Suppressor macrophage treated with lipopolysaccharide for 1 hour (primary cell): ENCODE measurements at regions not wholly inside any gene's neighbourhood (a gene's known extent, or its start where the extent isn't known, plus 50 kb on each side); places are given as distances from the start of the nearest gene placed in this dataset.

ENCODE experiments used
- DNase-seq, 3 donors: peaks; one replicate each; pipeline ENCODE4 v3.0.0-alpha.2; 2020 to 2022

DNA sequence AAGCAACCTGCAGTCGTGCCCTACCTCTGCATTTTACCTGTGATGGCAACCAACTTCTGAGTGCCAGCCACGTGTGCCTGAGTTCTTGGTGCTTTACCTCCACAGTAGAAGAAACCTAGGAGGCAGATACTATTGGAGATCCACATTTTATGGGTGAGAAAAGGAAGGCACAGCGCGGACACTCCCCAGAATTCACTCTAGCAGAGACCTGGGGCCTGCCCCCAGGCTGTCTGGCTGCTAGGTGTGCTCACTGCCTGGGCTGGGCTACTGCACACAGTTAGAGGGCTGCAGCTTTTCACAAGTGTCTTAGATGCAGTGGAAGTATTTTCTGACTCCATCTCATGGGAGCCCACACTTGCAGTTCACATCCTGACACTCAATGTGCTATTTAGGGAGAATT, 598.8 kb upstream of the ADAMTS16 start:
- DNase-seq: no peak

GRCh38 chr5:4542145-4542778, 597.9 kb upstream of the ADAMTS16 start:
- no peak for DNase-seq

- no peak for DNase-seq
These were observed 596.0 kb upstream of the ADAMTS16 start for GRCh38 chr5:4544049-4544670.

GRCh38 chr5:4547547-4547946, 592.6 kb upstream of the ADAMTS16 start:
- DNase-seq: no peak

GRCh38 chr5:4548341-4548740, 591.8 kb upstream of the ADAMTS16 start:
- DNase-seq: no peak

GRCh38 chr5:4549351-4549750, 590.8 kb upstream of the ADAMTS16 start:
- no peak for DNase-seq

DNA sequence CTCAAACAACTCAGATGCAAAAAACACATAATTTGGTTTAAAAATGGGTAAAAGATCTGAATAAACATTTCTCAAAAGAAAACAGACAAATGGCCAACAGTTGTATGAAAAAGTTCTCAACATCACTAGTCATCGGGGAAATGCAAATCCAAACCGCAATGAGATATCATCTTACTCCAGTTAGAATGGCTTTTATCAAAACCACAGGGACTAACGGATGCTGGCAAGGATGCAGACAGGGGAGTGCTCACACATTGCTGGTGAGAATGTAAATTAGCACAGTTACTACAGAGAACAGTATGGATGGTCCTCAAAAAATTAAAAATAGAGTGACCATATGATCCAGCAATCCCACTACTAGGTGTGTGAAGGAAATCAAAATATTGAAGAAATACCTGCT, 589.1 kb upstream of the ADAMTS16 start:
- no peak for DNase-seq

DNA sequence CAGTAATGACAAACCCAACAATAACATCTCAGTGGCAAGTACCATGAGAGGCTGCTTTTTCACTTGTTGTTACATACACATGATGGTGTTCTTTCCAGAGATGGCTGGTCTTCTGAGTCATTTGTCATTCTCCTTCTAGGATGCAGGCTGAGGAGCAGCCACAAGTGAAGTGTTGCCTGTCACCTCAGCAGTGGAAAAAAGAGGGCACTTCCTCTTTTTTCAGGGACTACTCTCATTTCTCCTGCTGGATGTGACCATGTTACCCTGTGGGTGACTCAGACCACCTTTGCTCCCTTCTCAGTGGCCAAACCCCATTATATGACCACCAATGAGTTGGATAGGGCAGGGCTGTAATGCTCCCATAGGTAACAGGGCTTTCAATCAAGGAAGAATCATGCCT, 587.0 kb upstream of the ADAMTS16 start:
- no peak for DNase-seq

- no peak for DNase-seq
These were observed 586.2 kb upstream of the ADAMTS16 start for GRCh38 chr5:4553978-4554377.

DNA sequence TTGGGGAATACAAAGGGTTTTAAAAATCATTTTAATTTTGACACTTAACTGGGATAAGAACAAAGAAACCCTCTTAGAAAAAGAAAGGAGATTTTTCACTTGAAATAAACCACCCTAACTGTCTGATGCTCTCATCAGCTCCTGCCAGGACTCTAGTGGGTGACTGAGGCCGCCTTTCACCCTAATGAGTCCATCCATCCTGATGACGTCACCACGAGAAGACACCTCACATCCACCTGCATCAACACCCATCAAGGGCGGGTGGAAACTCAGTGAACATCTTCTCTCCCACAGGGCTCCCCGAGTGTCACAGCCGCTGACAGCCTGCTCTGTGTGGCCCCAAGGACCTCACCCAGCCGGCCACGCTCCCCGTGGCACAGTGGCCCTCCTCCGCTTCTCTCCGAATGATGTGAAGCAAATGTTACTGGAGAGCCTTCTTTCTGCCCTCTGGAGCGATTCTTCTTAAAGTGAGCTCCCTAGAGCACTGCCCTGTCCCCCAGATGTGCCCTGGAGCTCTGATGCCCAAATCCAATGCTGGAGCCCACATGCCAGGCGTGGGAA, 584.3 kb upstream of the ADAMTS16 start:
- no peak for DNase-seq

DNA sequence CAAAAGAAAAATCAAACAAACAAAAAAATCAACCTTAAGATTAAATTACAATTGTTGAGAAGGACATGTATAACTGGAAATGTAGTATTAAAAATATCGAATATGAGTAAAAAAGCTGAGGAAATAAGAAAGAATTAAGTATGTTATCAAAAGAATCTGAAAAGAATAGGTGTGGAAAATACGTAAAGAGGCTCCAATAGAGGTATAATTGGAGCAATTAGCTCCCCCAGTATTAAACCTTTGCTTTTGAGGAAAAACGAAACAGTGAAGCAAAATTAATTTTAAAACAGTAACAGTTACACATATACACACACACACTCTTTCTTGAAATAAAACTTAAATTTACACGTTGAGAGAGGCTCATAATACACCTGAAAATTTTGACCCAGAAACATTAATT, 578.7 kb upstream of the ADAMTS16 start:
- no peak for DNase-seq

GRCh38 chr5:4563400-4563799, 576.7 kb upstream of the ADAMTS16 start:
- DNase-seq: no peak

DNA sequence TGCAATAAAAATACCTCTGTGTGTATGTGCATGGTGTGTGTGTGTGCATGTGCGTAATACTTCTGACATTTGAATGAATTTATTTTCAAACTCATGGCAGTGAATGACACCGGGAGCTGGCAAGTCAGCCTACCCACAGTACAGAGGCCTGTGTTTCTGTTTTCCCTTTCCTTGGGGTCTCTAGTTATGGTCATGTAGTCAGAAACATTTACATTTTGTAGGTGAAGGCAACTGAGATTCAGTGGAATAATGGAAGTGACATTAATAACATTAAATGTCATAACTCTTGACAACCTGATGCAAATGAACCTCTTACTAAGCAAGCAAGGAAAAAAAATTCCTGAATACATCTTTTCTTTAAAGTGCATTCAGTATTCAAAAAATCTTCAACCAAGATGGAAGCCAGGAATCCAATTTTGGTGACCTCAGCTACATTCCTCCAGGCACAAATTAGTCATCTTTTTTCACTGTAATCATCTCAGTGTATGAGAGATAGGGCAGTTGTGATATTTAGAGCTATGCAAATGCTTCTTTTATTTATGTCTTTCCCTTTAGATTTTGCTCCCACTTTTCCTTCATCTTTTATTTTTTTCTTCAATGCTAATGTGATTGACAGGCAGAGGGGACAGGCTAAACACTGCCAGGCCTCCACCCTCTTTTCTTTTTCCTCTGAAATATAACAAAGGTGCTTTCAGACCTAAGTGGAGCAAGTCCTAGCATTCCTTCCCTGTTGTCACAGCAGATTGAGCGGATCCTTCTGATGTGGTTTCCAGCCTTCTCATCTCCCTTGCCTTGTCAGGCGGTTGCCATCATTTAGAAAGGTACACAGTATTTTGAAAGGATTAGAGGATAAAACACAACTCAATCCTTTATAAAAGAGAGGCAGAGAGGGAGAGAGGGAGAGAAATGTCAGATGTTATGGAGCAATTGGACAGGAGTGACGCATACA, 569.8 kb upstream of the ADAMTS16 start:
- no peak for DNase-seq

GRCh38 chr5:4571248-4571948, 568.7 kb upstream of the ADAMTS16 start:
- DNase-seq: no peak

DNA sequence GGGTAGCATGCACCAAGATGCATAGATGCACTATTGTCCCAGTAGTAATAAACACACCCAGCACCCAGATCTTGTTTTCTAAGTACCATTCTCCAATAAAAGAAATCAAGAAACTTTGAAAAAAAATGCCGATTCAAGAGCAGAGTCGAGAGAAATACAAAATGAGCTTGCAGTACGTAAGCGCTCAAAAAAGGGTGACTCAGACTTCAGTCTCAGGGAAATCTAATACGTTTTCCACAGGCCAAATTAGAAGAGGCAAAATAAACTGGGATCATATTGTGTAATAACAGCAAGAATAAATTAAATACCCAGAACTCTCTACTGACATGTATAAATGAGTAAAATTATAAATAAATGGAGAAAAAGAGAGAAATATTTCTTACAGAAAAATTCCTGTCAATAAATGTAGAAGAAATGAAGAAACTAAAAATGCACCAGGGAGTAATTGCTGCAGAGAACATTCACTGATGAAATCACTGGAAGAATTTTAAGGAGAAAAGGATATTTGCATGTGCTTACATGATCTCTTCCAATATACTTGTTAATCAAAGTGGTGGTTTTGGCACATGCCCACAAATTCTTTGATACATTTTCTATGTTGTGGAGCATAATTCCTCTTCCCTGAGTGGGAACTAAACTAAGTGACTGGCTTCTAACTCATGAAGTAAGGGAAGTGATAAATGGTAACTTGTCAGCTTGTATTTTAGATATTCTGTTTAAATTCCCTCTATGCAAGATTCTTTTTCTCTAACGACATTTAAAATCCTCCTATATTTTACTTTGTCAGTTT, 567.6 kb upstream of the ADAMTS16 start:
- no peak for DNase-seq

GRCh38 chr5:4575608-4576007, 564.5 kb upstream of the ADAMTS16 start:
- DNase-seq: no peak

DNA sequence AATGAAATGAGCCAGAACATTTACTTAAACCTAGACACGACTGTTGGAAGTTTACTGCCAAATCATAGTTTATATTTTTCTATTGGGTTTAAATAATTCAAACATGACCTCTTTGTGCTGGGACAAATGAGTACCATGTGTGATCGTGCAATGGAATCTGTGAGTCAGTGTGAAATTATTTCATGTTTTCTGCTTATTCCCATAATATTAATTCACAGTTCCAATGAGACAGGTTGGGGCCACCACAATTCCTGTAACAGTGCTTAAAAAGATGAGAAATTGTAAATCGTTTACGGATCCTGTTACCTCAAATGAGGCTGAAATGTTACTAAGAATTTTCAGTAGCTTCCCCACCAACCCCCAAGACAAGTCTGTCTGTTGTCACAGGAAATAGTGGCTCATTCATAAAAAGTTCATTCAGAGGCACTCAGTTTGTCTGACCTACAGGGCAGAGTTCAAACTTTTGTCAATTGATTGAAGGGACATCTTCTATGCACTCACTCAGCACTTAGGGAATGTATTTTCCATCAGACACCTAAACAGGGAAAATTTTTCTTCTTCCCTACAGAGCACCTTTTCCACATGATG, 563.9 kb upstream of the ADAMTS16 start:
- no peak for DNase-seq

GRCh38 chr5:4576908-4577307, 563.2 kb upstream of the ADAMTS16 start:
- DNase-seq: no peak

DNA sequence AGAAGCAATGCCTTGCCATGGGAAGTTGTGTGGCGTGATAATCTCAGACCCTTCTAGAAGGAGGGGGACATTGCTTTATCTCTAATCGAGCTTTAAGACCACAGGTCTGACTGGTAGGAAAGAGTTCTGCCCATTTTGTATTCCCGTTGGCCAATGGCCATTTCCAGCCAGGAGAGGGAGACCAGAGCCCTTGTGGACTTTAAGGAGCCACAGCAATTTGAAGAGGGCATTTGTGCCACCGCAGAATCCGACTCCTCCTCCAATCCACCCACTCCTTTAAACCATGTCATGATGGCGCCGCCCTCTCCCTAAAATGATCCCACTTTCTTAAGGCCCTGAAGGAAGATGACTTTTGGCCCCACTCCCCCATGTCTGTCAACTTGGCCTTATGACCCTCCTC, 560.5 kb upstream of the ADAMTS16 start:
- no peak for DNase-seq

DNA sequence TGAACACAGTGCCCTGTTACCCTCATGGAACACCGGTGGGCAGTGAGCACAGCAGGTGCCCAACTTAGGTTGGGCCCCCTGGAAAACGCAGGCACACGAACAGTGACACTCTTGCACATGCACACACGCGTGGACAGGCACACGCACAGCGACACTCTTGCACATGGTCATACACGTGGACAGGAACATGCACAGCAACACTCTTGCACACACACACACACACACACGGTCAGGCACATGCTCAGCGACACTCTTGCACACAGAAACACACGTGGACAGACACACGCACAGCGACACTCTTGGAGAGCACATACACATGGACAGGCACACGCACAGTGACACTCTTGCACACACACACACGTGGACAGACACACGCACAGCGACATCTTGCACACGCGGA, 559.4 kb upstream of the ADAMTS16 start:
- DNase-seq: no peak

DNA sequence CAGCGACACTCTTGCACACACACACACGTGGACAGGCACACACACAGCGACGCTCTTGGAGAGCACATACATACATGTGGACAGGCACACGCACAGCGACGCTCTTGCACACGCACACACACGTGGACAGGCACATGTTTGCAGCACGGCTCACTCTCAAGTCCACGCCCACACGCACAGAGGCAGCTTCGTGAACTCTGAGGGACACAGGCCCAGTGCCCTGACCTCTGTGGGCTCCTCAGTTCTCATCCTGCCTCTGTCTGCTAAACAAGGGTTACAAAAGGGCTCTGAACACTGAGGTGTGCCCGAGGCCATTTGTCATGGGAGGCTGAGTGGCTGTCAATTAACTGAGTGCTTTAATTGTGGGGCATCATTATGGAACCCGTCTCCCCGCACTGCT, 558.8 kb upstream of the ADAMTS16 start:
- DNase-seq: no peak

- no peak for DNase-seq
These were observed 555.1 kb upstream of the ADAMTS16 start for GRCh38 chr5:4584982-4585381.
